ENCODE measurements at regions not wholly inside any gene's neighbourhood (a gene's known extent, or its start where the extent isn't known, plus 50 kb on each side); places are given as distances from the start of the nearest gene placed in this dataset.

- DNase-seq, result no peak
These were observed 538.8 kb downstream of the MCTP2 start for GRCh38 chr15:94770199-94770598.

- no peak for DNase-seq
These were observed 545.7 kb downstream of the MCTP2 start for GRCh38 chr15:94777037-94777436.

GRCh38 chr15:94778840-94779239 is 547.5 kb downstream of the MCTP2 start:
- no peak for DNase-seq

- DNase-seq, result no peak
These were observed 548.8 kb downstream of the MCTP2 start for GRCh38 chr15:94780166-94780565.

- no peak for DNase-seq
These were observed 553.7 kb downstream of the MCTP2 start for GRCh38 chr15:94785091-94785490.

- no peak for DNase-seq
These were observed 559.6 kb downstream of the MCTP2 start for GRCh38 chr15:94791008-94791407.

- no peak for DNase-seq
These were observed 560.1 kb downstream of the MCTP2 start for GRCh38 chr15:94791510-94791909.

- no peak for DNase-seq
These were observed 560.8 kb downstream of the MCTP2 start for GRCh38 chr15:94792196-94792595.

- DNase-seq, result no peak
These were observed 561.8 kb downstream of the MCTP2 start for GRCh38 chr15:94793207-94793606.

GRCh38 chr15:94793641-94794040 is 562.3 kb downstream of the MCTP2 start:
- DNase-seq, result no peak

- no peak for DNase-seq
These were observed 573.3 kb downstream of the MCTP2 start for GRCh38 chr15:94804613-94805012.

- no peak for DNase-seq
These were observed 583.9 kb downstream of the MCTP2 start for GRCh38 chr15:94815110-94815731.

- DNase-seq, result no peak
These were observed 584.6 kb downstream of the MCTP2 start for GRCh38 chr15:94815914-94816313.

GRCh38 chr15:94829887-94830884 is 598.8 kb downstream of the MCTP2 start:
- no peak for DNase-seq

- DNase-seq, result no peak
These were observed 602.6 kb downstream of the MCTP2 start for GRCh38 chr15:94834000-94834399.

GRCh38 chr15:94834494-94834893 is 603.1 kb downstream of the MCTP2 start:
- no peak for DNase-seq

GRCh38 chr15:94838281-94838680 is 606.9 kb downstream of the MCTP2 start:
- no peak for DNase-seq

GRCh38 chr15:94840794-94841783 is 609.7 kb downstream of the MCTP2 start:
- no peak for DNase-seq

GRCh38 chr15:94843060-94843459 is 611.7 kb downstream of the MCTP2 start:
- no peak for DNase-seq

- no peak for DNase-seq
These were observed 612.8 kb downstream of the MCTP2 start for GRCh38 chr15:94844198-94844537.

GRCh38 chr15:94844538-94845389 is 613.4 kb downstream of the MCTP2 start:
- no peak for DNase-seq

GRCh38 chr15:94845390-94845716 is 614.0 kb downstream of the MCTP2 start:
- DNase-seq, result no peak

Data from CD4-positive, alpha-beta T cell treated with Interleukin-12 subunit alpha and Interleukin-12 subunit beta, for 1 hour (primary cell).